ENCODE measurements at regions not wholly inside any gene's neighbourhood (a gene's known extent, or its start where the extent isn't known, plus 50 kb on each side); places are given as distances from the start of the nearest gene placed in this dataset.
"Not testable (repeated sequence)": the region's sequence is repeated elsewhere in the genome, so short reads cannot be mapped to it uniquely, and the experiment has no call there.

DNA sequence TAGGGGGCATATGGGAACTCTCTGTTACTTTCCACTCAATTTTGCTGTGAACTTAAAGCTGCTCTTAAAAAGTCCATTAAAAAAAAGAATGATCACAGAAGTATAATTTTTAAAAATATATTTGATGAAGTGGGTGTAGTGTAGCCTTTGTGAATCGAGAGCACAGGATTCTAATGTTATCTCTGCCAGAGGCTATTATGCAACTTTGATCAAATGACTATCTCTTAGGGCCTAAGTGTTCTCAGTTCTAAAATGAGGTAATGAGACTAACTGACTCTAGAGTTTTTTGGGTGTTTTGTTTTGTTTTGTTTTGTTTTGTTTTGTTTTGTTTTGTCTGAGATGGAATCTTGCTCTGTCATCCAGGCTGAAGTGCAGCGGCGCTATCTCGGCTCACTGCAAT lies 143.2 kb downstream of the FAM72B start:
- H3K4me3 ChIP-seq (ENCODE audit: low read length); DNase-seq (ENCODE audit: low read depth): not testable (repeated sequence)

DNA sequence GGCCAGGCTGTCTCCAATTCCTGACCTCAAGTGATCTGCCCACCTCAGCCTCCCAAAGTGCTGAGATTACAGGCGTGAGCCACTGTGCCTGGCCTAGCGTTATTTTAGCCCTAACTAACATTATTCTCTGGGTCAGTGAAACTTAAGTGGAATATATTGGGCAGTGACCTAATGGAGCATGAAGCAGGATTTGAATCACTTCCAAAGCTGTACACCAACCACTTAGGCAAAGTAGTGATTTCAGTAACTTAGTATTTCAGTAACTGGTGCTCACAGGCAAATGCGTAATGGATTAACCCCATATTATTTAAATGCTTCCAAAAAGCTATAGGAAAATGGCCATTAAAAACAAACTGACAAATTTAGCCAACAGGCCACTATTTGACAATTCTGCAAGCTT lies 142.6 kb downstream of the FAM72B start:
- not testable (repeated sequence) for DNase-seq (ENCODE audit: low read depth); H3K4me3 ChIP-seq (ENCODE audit: low read length)

GRCh38 chr1:121042882-121043281 lies 141.3 kb downstream of the FAM72B start:
- DNase-seq (ENCODE audit: low read depth); H3K4me3 ChIP-seq (ENCODE audit: low read length): not testable (repeated sequence)

DNA sequence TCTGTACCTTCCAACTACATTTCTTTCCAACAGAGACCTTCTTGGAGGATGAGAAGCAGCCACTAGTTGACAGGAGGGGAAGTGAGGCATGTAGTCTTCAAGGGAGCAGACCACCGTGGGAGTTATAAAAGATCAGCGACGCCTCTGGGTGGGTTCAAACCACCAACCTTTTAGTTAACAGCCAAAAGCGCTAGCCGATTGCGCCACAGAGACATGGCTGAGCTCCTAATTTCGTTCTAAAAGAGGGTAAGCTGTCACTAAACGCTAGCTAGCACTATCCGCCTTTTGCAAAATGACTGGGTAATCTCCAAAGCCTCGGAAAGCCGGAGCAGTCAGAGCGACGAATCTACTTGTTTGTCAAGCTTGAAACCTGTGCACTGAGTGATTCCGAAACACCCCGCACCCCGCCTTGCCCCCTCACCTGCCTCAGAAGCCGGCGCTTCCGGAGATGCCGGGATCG lies 135.8 kb downstream of the FAM72B start:
- H3K4me3 ChIP-seq (ENCODE audit: low read length); DNase-seq (ENCODE audit: low read depth): not testable (repeated sequence)

- DNase-seq (ENCODE audit: low read depth); H3K4me3 ChIP-seq (ENCODE audit: low read length): not testable (repeated sequence)
Measured at GRCh38 chr1:121048769-121049443, 135.2 kb downstream of the FAM72B start.

DNA sequence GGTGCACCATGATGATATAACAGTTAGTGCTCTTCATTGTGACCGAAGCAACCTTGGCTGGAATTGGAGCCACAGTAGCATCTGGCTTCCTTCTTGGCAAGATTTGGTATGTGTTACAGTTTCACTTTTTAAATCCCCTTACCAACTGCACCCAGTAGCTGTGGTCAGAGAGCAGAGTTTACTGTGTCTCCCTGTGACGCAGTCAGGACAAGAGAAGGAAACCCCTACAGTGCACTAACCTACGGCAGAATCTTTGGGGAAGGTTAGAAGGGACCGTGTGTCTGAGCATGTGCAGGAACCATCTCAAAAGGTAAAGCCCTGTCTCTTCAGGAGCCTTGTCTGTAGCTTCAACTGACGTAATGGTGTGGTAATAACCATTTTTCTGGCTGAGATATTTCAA lies 134.0 kb downstream of the FAM72B start:
- DNase-seq (ENCODE audit: low read depth); H3K4me3 ChIP-seq (ENCODE audit: low read length): not testable (repeated sequence)

- DNase-seq (ENCODE audit: low read depth); H3K4me3 ChIP-seq (ENCODE audit: low read length): not testable (repeated sequence)
Measured at GRCh38 chr1:121051161-121051790, 132.9 kb downstream of the FAM72B start.

GRCh38 chr1:121052081-121052660 lies 132.0 kb downstream of the FAM72B start:
- not testable (repeated sequence) for H3K4me3 ChIP-seq (ENCODE audit: low read length); DNase-seq (ENCODE audit: low read depth)

DNA sequence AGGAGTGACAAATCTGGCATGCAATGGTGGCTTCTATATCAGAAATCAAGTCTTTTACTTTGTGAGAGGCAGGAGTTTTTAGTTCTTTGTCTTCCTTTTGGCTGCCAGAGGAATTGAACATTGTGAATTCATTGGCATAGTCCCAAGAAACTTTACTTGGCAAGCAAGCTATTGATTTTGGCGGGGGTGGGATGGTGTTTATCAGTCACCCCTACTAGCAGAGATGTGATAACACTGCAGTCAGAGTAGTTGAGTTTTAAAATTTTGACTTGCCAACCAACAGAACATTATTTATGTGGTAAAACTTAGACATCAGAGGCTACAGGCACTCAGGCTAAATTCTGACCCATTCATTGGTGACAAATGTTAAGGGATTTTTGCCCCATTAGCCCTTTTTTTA lies 129.2 kb downstream of the FAM72B start:
- DNase-seq (ENCODE audit: low read depth); H3K4me3 ChIP-seq (ENCODE audit: low read length): not testable (repeated sequence)

DNA sequence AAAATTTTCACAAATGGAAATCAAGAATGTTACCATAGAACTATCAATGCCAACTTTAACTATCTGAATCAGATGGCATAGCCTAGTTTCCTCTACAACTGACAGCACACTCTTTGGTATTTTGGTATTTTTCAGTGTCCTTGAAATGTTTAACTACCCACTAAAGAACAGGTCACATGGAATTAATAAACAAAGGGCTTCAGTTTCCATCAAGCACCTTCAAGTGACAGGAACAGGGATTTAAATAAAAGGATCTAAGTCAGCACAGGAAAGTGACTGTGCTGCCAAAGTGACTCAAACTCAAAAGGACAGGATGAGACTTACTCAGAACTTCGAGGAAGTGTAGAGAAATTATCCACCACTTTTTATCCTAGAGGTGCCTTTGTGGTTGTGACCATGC lies 117.2 kb downstream of the FAM72B start:
- DNase-seq (ENCODE audit: low read depth); H3K4me3 ChIP-seq (ENCODE audit: low read length): not testable (repeated sequence)

DNA sequence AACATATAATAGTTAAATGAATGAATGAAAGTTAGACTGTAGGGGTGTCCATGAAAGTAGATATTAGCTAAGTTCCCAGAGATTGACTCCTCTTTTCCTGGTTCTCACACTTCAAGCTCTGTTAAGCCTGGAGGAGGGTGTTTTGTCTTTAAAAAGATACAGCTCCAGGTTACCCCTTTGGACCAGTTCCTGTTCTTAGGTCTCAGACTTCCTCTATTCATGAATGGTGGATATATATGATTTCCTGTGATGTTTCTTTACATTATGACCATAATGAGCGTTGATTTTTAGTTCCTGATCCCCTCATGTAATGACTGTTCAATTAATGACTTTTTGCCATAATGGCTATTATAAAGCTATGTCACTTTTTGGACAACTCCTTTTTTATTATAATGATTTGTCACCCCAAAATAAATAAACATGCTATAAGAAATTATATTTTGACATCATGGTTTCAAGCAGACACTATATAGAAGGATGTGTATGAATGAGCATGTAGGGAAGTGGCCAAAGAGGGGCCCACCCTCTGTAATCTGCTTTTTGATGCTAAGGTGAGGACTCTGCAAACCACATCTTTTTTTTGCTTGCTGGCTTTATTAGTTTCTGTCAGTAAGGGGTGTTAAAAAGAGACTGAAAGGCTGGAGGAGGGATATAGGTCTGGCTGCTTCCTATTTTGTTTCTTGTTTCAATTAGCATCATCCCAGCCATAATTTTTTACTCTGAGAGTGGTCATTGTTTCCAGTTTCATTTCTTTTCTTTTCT lies 115.2 kb downstream of the FAM72B start:
- DNase-seq (ENCODE audit: low read depth); H3K4me3 ChIP-seq (ENCODE audit: low read length): not testable (repeated sequence)

GRCh38 chr1:121073852-121074251 lies 110.3 kb downstream of the FAM72B start:
- not testable (repeated sequence) for DNase-seq (ENCODE audit: low read depth)

DNA sequence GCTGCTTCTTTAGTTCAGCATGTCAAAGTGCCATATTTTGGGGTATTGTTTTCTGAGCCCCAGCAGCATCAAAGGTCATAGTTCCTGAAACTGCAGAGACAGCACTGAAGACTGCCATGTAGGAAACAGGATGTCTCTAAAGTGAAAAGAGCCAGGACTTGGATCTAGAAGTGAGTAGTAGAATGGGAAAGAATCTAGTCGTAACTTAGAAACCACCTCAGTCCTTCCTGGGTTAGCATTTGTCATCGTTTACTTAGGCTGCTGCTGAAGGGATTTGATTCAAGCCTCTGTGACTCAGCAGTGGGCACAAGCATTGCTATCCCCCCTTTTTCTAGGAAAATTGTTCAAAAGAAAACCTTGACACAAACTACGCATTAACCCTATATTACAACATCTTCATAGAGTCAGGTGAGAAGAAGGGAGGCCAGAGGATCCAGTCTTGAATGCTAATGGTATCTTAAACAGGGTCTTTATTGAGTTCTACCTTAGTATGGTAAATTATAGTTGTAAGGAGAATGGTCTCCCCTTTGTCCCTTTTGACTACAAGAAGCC lies 108.8 kb downstream of the FAM72B start:
- not testable (repeated sequence) for H3K4me3 ChIP-seq (ENCODE audit: low read length); DNase-seq (ENCODE audit: low read depth)

More at GRCh38 chr1:121073852-121074251, 110.3 kb downstream of the FAM72B start:
- H3K4me3 ChIP-seq (ENCODE audit: low read length), result not testable (repeated sequence)

DNA sequence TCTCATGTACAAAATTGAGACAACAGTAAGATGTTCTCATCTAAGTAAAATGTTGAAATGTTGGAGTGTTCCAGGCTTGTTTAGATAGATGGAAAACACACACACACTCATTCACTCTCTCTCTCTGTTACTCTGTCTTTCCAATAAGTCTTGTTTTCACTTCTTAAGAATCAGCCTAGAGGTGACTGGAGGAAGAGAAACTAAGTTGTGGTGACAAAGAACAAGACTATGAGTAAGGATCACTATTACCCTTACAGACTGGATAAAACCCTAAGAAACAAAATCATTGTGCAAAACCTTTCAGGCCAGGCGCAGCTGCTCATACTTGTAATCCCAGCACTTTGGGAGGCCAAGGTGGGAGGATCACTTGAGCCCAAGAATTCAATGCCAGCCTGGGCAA lies 107.5 kb downstream of the FAM72B start:
- not testable (repeated sequence) for DNase-seq (ENCODE audit: low read depth); H3K4me3 ChIP-seq (ENCODE audit: low read length)

DNA sequence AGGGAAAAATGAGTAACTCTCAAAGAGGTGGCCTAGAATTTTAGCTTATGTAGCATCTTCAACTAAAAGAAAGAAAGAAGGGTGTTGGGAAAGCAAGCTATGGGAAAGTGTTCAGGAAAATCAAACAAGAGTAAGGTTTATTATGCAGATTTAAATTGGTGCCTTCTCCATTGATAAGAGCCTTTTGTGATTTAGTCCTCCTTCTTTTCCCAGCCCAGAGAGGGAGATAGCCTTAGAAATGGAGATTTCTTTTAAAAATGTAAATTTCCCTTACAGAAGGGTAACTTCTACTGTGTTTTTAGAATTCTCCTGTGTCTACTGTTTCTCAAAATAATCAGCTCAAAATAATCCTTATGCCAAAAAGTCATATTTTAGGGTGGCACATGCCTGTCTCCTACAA lies 104.5 kb downstream of the FAM72B start:
- DNase-seq (ENCODE audit: low read depth); H3K4me3 ChIP-seq (ENCODE audit: low read length): not testable (repeated sequence)

DNA sequence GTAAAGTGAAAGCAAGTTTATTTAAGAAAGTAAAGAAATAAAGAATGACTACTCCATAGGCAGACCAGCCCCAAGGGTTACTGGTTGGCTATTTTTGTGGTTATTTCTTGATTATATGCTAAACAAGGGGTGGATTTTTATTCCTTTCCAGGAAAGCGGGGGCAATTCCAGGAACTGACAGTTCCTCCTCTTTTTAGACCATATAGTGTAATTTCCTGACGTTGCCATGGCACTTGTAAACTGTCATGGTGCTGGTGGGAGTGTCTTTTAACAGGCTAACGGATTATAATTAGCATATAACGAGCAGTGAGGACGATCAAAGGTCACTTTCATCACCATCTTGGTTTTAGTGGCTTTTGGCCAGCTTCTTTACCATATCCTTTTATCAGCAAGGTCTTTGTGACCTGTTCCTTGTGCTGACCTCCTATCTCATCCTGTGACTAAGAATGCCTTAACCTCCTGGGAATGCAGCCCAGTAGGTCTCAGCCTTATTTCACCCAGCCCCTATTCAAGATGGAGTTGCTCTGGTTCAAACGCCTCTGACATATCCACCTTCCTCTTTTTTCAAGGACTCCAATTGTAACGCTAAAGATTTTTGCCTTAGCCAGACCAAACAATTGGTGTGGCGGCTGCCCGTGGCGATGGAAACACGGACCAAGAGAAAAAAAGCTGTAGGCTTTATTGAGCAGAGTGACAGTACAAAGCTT lies 103.8 kb downstream of the FAM72B start:
- DNase-seq (ENCODE audit: low read depth); H3K4me3 ChIP-seq (ENCODE audit: low read length): not testable (repeated sequence)

DNA sequence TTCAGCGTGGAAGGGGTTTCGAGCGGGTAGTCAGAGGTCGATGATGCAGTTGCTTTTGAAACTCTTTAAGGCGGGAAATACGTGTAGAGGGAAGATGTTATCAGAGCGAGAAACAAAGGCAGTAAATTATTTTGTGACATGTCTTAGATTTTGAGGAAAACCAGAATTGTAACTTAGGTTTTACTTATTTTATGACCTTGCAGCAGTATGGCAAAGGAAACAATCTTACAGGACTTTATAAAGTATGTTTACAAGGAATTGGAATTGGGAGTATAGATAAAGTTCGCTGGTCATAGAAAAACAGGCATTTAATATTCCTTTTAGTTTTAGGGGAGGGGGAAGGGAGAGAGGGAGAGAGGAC lies 103.3 kb downstream of the FAM72B start:
- not testable (repeated sequence) for DNase-seq (ENCODE audit: low read depth)

DNA sequence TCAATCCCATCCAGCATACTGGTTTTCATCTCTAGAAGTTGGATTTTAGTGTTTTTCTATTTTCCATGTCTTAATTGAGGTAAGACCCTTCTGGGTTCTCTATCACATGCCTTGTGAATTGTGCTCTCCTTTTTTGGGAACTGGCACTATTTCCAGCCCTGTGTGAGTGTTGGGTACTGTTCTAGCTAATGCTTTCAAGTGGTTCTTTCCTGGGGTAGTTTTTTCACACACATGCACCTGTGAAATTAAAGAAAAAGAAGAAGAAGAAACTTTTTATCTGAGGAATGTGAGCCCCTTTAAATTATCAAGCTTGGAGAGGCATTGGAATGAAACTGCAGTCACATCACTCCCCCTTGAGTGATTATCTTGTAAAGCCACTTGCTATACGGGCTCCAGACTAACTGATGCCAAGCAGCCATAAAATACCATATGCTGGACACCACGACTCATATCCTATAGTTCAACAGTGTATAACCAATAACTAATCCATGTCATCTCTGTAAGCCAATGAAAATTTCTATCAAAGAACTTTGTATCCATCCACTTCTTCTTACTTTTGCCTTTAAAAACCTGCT lies 102.4 kb downstream of the FAM72B start:
- H3K4me3 ChIP-seq (ENCODE audit: low read length); DNase-seq (ENCODE audit: low read depth): not testable (repeated sequence)

More for the DNA sequence above, 103.3 kb downstream of the FAM72B start:
- not testable (repeated sequence) for H3K4me3 ChIP-seq (ENCODE audit: low read length)

DNA sequence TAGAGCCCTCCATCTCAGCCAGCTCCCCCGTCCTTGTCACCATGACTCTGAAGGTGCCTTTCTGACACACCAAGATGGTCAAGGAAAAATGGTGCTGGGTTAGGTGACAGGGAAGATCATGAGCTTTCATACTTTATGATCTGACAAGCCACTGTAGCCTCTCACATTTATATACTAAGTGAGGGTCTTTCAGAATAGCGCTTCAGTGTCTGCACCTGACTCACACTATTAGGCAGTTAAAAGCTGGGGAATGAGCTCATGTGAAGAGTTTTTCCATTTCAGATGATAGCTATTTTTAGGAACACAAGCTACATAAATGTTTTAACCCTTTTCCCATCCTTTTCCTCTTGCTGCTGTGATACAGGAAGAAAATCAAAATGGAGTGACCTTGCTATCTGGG lies 101.1 kb downstream of the FAM72B start:
- not testable (repeated sequence) for H3K4me3 ChIP-seq (ENCODE audit: low read length); DNase-seq (ENCODE audit: low read depth)
